GM20431 (cell line): ENCODE measurements at regions not wholly inside any gene's neighbourhood (a gene's known extent, or its start where the extent isn't known, plus 50 kb on each side); places are given as distances from the start of the nearest gene placed in this dataset.

Experiments used
- in situ Hi-C: fragments of 300-500 bp; cut with MseI, MboI; formaldehyde crosslinking; loops from one replicate; pipeline ENCODE4 v1.15.0; 2020; ENCODE audit warnings: low sequenced_read_pairs; ENCODE audit not compliant: unreplicated experiment

DNA sequence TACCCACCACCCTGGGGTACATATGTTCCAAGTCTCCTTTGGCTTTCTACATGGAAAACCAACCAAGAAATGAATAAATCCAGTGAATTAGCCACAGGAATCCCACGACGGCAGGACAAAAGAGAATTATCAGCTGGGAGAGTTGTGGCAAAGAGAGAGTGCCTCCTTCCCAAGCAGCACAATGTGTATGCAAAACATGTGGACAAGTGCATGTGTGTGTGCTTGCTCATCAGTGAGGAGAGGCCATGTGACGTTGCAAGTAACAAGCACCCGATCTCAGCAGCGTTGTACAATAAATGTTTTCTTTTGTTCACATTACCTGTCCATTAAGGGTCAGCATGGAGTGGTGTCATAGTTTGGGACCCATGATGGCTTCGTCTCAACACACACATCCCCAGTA, 50.0 kb upstream of the EMX2 start:
- in situ Hi-C loops, result loop anchor here (25.0 kb wide), 1 partner anchor 745 kb away; no protein-coding TSS in a partner anchor

GRCh38 chr10:117488004-117488403, 54.5 kb upstream of the EMX2 start:
- in situ Hi-C loops, result loop anchor here (25.0 kb wide), 1 partner anchor 749 kb away; no protein-coding TSS in a partner anchor

DNA sequence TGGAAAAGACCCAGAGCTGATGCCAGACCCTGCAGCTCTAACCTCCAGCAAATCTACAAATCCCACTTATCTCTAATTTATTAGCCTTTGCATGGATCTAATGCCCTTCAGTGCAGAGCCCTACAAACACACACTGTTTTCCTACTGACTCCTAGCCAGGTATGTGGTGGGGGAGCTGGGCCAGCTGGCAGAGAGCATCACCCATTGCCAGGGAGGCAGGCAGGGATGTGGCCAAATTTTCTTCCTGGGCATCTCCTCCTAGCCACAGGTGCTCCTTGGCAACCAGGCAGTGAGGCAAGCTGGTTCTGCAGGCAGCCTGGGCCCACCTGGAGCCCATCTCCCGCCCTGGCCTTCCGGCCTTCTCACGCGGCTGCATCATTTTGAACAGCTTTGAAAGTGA, 55.9 kb upstream of the EMX2 start:
- in situ Hi-C loops, result loop anchor here (25.0 kb wide), 1 partner anchor 751 kb away; no protein-coding TSS in a partner anchor

DNA sequence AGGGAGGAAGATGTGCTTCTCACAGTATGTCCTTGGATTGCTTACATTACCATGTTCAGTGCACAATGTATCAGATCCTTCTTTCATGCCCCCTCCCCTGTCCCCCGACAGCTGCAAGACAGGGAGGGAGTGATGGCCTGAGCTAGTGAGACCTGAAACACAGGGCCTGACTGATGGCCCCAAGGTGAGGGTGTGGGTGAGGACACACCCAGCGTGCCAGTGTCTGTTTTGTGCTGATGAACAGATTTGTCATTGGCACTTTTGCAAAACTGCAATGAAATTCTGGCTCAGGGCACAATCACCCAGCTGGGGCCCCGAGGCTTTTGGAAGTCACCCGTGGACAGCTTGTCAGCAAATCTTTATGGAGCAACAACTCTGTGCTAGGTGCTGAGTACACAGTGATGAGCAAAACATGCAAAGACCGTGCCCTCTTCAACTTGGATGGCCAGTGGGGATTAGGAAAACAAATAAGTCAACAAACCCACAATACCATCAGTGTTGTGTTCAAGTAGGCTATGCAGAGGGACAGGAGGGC, 59.4 kb upstream of the EMX2 start:
- in situ Hi-C loops, result loop anchor here (25.0 kb wide), 1 partner anchor 754 kb away; no protein-coding TSS in a partner anchor

DNA sequence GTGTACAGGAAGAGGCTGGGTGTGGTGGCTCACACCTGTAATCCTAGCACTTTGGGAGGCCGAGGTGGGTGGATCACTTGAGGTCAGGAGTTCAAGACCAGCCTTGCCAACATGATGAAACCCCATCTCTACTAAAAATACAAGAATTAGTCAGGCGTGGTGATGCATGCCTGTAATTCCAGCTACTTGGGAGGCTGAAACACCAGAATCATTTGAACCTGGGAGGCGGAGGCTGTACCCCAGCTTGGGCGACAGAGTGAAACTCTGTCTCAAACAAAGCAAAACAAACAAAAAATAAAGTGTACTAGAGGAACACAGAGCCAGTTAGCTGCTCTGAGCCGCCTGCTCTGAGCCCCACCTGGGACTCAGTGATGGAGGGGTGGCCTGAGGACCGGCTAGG, 61.5 kb upstream of the EMX2 start:
- in situ Hi-C loops, result loop anchor here (25.0 kb wide), 1 partner anchor 756 kb away; no protein-coding TSS in a partner anchor

DNA sequence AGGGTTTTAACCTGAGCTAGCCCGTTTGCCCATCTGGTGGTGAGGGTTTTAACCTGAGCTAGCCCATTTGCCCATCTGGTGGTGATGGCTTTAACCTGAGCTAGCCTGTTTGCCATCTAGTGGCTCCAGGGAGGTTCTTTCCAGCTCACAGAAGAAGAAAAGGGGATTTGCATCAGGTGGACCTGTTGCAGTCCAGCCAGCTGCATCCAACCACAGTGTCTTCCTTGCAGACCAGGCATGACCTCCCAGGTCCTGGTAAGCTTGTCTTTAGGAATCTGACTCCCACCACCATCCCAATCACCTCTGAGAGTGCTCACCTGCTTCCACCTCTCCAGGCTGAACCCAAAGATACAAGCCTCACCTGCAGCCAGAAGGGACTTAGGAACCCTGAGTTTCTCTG, 62.4 kb upstream of the EMX2 start:
- in situ Hi-C loops, result loop anchor here (25.0 kb wide), 1 partner anchor 757 kb away; no protein-coding TSS in a partner anchor

GRCh38 chr10:117477961-117478670, 64.4 kb upstream of the EMX2 start:
- in situ Hi-C loops, result loop anchor here (25.0 kb wide), 1 partner anchor 759 kb away; no protein-coding TSS in a partner anchor

- in situ Hi-C loops, result loop anchor here (25.0 kb wide), 1 partner anchor 760 kb away; no protein-coding TSS in a partner anchor
Observed at GRCh38 chr10:117477211-117477947, 65.2 kb upstream of the EMX2 start.

- in situ Hi-C loops, result loop anchor here (25.0 kb wide), 1 partner anchor 761 kb away; no protein-coding TSS in a partner anchor
Observed at GRCh38 chr10:117476716-117477115, 65.8 kb upstream of the EMX2 start.

DNA sequence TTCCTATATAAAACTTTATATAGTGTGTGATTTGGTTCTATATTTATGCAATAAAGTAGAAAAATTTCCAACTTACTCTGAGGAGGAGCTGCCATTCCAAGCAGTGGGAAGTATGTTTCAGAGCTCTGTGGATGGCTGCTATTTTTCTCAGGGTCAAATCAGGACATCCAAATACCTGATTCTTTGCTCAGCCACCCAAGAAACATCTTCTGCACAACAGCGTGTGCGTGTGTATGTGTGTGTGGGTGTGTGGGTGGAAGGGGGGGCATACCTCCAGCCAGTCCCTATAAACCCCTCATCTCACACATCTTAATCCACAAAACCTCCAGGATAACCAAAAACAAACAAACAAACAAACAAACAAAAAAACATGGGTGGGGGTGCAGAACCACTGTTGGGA, 66.3 kb upstream of the EMX2 start:
- in situ Hi-C loops, result loop anchor here (25.0 kb wide), 1 partner anchor 761 kb away; no protein-coding TSS in a partner anchor

GRCh38 chr10:117472872-117473271, 69.7 kb upstream of the EMX2 start:
- in situ Hi-C loops, result loop anchor here (25.0 kb wide), 1 partner anchor 261 kb away; no protein-coding TSS in a partner anchor

GRCh38 chr10:117471344-117471874, 71.1 kb upstream of the EMX2 start:
- in situ Hi-C loops, result loop anchor here (25.0 kb wide), 1 partner anchor 259 kb away; no protein-coding TSS in a partner anchor

- in situ Hi-C loops, result loop anchor here (25.0 kb wide), 1 partner anchor 258 kb away; no protein-coding TSS in a partner anchor
Observed at GRCh38 chr10:117470733-117471132, 71.8 kb upstream of the EMX2 start.

GRCh38 chr10:117468665-117469064, 73.9 kb upstream of the EMX2 start:
- in situ Hi-C loops, result loop anchor here (25.0 kb wide), 1 partner anchor 256 kb away; no protein-coding TSS in a partner anchor

DNA sequence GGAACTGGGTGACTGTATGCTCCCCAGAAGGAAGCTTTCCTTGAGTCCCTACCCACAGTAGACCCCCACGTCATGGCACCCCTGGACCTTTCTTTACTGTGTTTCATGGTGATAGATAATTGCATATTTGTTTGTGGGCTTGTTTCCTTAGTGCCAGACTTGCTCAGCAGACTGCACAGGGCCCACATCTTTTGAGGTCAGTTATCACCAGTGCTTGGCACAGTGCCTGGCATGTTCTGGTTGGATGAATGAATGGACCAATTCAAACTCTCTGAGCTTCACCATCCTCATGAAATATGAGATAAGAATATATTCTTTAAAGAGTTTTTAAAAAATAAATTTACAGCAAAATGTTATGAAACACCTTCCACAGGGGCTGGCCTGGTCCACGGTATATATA, 78.4 kb upstream of the EMX2 start:
- in situ Hi-C loops, result loop anchor here (25.0 kb wide), 1 partner anchor 252 kb away; no protein-coding TSS in a partner anchor

- in situ Hi-C loops, result loop anchor here (25.0 kb wide), 1 partner anchor 251 kb away; no protein-coding TSS in a partner anchor
Observed at GRCh38 chr10:117463545-117463920, 79.0 kb upstream of the EMX2 start.

DNA sequence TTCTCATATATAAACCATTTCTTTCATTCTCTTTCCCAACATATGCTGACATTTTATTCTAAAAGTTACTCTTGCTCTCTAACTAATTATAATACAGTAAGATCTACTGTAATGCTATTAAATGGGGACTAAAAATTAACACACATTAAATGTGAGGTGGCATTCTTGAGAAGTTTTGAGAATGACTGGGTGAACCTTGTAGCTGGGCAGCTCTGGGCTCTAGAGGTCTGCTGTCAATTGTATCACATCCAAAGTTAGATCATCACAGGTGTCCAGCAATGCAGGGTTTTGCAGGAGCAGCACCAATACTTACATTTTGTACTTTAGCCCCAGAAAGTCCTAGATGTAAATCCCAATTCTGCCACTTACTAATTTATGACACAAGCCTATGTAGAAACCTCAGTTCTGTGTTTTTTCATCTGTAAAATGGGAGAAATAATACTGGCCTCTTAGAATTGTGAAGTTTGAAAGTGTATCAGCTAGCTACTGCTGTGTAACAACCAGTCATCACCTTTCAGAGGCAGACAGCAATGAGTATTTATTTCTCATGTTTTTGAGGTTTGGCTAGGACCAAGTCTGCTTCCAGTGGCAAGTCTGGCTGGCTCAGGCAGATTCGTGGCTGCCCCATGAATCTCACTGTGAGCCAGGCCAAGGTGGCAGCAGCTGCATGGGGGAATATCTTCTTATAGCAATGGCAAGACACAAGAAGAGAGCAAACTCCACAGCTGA, 79.6 kb upstream of the EMX2 start:
- in situ Hi-C loops, result loop anchor here (25.0 kb wide), 1 partner anchor 251 kb away; no protein-coding TSS in a partner anchor

- in situ Hi-C loops, result loop anchor here (25.0 kb wide), 1 partner anchor 250 kb away; no protein-coding TSS in a partner anchor
Observed at GRCh38 chr10:117462424-117462792, 80.1 kb upstream of the EMX2 start.

- in situ Hi-C loops, result loop anchor here (25.0 kb wide), 1 partner anchor 250 kb away; no protein-coding TSS in a partner anchor
Observed at GRCh38 chr10:117461766-117462423, 80.7 kb upstream of the EMX2 start.
